Adrenal gland (tissue), 9 donors: ENCODE measurements at regions not wholly inside any gene's neighbourhood (a gene's known extent, or its start where the extent isn't known, plus 50 kb on each side); places are given as distances from the start of the nearest gene placed in this dataset.
"Not testable (repeated sequence)": the region's sequence is repeated elsewhere in the genome, so short reads cannot be mapped to it uniquely, and the experiment has no call there.

Experiments
- DNase-seq, 7 donors: peaks; one replicate each; pipeline ENCODE4 v3.0.0-alpha.2; 2019 to 2020
- H3K27ac ChIP-seq, 5 donors: fragments of 200-600 bp; sonication (generic) in 4 of 5; 1 replicate in 3 of 5; 2 replicates in 2 of 5; pipeline versions ENCODE4 v1.5.1 to v1.8.0; 2016 to 2020; ENCODE audit warnings: mild to moderate bottlenecking in 1 of 5
- H3K27me3 ChIP-seq: fragments of 200-600 bp; 2 replicates; pipeline ENCODE4 v1.8.0; 2021
- H3K36me3 ChIP-seq, 2 donors: fragments of 200-600 bp; replicated peaks in 1 of 2; 1 replicate in 1 of 2; 2 replicates in 1 of 2; pipeline versions ENCODE4 v1.5.1 to v1.8.0; 2018 to 2022
- H3K4me1 ChIP-seq, 2 donors: fragments of 200-600 bp; replicated peaks in 1 of 2; 1 replicate in 1 of 2; 2 replicates in 1 of 2; pipeline versions ENCODE4 v1.5.1 to v1.8.0; 2018 to 2021
- H3K4me3 ChIP-seq, 4 donors: fragments of 200-600 bp; sonication (generic) in 3 of 4; one replicate each; pipeline ENCODE4 v1.5.1; 2016 to 2018
- H3K9me3 ChIP-seq, 3 donors: fragments of 200-600 bp; sonication (generic) in 1 of 3; replicated peaks in 1 of 3; 1 replicate in 2 of 3; 2 replicates in 1 of 3; pipeline versions ENCODE4 v1.5.1 to v1.8.0; 2016 to 2021
- POLR2A ChIP-seq, 2 donors: fragments of 450-650 bp; IDR thresholded peaks; one replicate each; pipeline ENCODE4 v1.6.1; 2017; ENCODE audit warnings: antibody characterized with exemption in 2 of 2, mild to moderate bottlenecking in 2 of 2, moderate library complexity in 1 of 2
- WGBS, 4 donors: extraction: QIAGEN DNeasy Blood & Tissue Kit in 2 of 4; methylation state at CpG; one replicate each; pipeline versions ENCODE4 v1.1.5 to v1.1.7; 2013 to 2017; 5-methylcytosine and 5-hydroxymethylcytosine counted together
- intact Hi-C, 2 donors: fragments of 100-400 bp; cut with DNase I; formaldehyde crosslinking; loops; one replicate each; pipeline versions ENCODE4 v1.14.1 to v1.15.0; 2022 to 2023
- TF ChIP-seq, protein P1 (sequence below), 6 experiments: fragments of 450-650 bp in 4 of 6; fragments of 200-600 bp in 2 of 6; sonication (generic) in 1 of 6; IDR thresholded peaks; 1 replicate in 5 of 6; 2 replicates in 1 of 6; pipeline versions ENCODE4 v1.5.1 to v1.8.0; 2016 to 2021; ENCODE audit warnings: antibody characterized with exemption in 6 of 6, mild to moderate bottlenecking in 2 of 6, moderate library complexity in 1 of 6
- donor health status: healthy with polysubstance abuse.
- donor health status: Bipolar disorder and iron deficiency.
- donor health status: DM: yes; HTN: yes; CAD: no.
- donor health status: DM: no; HTN: no; CAD: no.
- donor health status: DM: no; HTN: no; CAD: no.

DNA sequence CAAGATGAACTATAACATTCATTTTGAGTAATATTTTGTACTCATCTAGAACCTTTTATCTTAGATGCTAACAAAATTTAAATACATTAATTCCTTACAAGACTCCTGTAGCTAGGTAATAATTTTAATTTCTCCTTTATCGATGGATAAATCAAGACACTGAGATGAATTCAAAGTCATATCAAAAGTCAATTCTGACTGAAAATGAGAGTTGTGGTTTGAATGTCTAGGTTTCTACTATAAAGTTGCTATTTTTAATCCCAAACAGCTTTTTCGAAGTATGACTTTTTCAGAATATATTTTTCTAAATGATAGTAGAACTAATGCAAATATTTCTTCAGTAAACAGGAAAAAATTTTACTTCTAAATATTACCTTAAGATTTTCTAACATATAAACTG, 491.7 kb upstream of the FAM174A start:
- H3K27ac ChIP-seq = no peak overlapping the region
- DNase-seq = no peak
- intact Hi-C loops = no loop called here
- H3K9me3 ChIP-seq = no peaks in the 10 kb centered on the region
- no peak overlapping the region for H3K4me3 ChIP-seq
- H3K27me3 ChIP-seq = no peaks in the 10 kb centered on the region
- 77 to 86% (median 82%) methylated on average over 2 of the region's 2 CpGs for WGBS, 4 donors
- TF ChIP-seq, protein P1, sequence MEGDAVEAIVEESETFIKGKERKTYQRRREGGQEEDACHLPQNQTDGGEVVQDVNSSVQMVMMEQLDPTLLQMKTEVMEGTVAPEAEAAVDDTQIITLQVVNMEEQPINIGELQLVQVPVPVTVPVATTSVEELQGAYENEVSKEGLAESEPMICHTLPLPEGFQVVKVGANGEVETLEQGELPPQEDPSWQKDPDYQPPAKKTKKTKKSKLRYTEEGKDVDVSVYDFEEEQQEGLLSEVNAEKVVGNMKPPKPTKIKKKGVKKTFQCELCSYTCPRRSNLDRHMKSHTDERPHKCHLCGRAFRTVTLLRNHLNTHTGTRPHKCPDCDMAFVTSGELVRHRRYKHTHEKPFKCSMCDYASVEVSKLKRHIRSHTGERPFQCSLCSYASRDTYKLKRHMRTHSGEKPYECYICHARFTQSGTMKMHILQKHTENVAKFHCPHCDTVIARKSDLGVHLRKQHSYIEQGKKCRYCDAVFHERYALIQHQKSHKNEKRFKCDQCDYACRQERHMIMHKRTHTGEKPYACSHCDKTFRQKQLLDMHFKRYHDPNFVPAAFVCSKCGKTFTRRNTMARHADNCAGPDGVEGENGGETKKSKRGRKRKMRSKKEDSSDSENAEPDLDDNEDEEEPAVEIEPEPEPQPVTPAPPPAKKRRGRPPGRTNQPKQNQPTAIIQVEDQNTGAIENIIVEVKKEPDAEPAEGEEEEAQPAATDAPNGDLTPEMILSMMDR (IDR thresholded peaks at IDR 0.05) = no peak
- TF ChIP-seq POLR2A (IDR thresholded peaks at IDR 0.05) = no peak
- H3K36me3 ChIP-seq = no peaks in the 10 kb centered on the region
- H3K4me1 ChIP-seq = no peaks in the 10 kb centered on the region

DNA sequence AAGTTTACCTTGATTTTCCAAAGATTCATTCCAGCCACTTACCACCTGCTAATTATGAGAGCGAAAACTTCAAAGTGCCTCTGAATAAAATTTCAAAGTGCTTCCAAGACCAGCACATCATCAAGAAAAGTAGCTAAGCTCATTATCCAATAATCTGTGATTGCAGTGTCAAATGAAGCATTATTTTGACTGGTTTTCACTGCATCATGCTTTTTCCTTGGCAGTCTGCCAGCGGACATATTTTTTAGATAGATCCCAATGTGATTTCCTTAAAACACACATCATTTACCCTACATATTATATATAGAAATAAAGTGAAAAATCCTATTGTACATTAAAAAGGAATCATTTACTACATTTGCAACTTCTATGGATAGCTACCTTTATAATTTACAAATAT, 508.6 kb upstream of the FAM174A start:
- DNase-seq = no peak
- Histone ChIP-seq H3K27me3 (no peaks in the 10 kb centered on the region), H3K36me3 (no peaks in the 10 kb centered on the region), H3K27ac (no peak overlapping the region), H3K4me3 (no peak overlapping the region), H3K4me1 (no peaks in the 10 kb centered on the region), H3K9me3 (no peaks in the 10 kb centered on the region)
- 59 to 69% (median 64%) methylated on average over 2 of the region's 2 CpGs for WGBS, 4 donors
- TF ChIP-seq, protein P1 (IDR thresholded peaks at IDR 0.05) = no peak
- TF ChIP-seq POLR2A (IDR thresholded peaks at IDR 0.05) = no peak
- intact Hi-C loops = no loop called here

DNA sequence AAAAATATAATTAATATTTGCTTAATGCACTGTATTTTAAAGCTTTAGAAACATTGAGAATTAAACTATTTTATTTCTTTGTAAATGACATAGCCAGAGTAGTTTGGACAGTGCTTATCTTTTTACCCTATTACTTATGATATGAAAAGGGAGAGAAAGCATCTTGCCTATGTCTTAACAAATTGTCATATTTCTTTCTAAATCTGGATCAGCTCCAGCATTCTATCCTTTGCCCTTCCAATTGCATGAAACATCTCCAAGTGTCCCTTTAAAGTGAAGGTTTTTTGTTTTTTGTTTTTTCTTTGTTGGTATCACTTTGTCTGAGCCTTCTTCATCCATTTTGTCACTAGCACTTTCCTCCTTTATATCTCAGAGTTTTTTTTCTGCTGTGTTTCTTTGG, 511.6 kb upstream of the FAM174A start:
- Histone ChIP-seq H3K4me3 (no peak overlapping the region), H3K27me3 (no peaks in the 10 kb centered on the region), H3K9me3 (no peaks in the 10 kb centered on the region), H3K27ac (no peak overlapping the region), H3K4me1 (no peaks in the 10 kb centered on the region), H3K36me3 (no peaks in the 10 kb centered on the region)
- no peak for DNase-seq
- intact Hi-C loops = no loop called here
- TF ChIP-seq, protein P1 (IDR thresholded peaks at IDR 0.05) = no peak
- TF ChIP-seq POLR2A (IDR thresholded peaks at IDR 0.05) = no peak

DNA sequence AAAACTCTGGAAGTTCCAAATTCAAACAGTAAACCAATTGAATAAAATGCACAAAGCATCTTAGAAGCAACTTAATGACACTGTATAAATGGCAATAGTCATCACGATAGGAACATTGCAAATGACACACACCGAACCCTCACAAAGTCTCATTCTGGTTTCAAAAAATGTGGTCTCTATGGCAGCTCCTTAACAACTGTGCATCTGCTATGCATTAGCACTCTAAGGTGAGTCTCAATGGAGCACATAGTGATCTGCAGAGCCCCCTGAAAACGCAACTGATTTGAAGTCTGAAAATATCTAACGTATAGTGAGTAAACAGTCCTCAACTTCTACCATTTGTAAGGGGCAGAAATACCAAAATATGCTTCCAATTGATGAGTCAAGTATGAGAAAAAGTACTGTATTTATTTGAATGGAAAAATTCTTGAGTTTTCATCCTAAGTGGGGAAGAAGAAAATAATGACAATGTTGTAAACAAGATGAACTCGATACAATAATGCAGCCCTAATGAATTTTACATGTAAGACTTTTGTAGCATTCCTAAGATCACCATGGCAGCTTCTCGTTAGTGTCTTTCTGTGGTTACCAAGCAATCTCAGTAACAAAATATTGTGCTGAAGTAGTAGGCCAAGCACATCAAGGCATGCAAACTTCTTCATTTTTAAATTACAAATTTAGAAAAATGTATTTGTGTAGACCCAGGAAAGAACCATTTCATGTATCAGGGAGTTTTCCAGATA, 517.5 kb upstream of the FAM174A start:
- H3K27me3 ChIP-seq = no peaks in the 10 kb centered on the region
- no peak for DNase-seq
- no peak for TF ChIP-seq POLR2A (IDR thresholded peaks at IDR 0.05)
- TF ChIP-seq, protein P1 (IDR thresholded peaks at IDR 0.05) = no peak
- no peaks in the 10 kb centered on the region for H3K4me1 ChIP-seq
- no peak overlapping the region for H3K4me3 ChIP-seq
- H3K36me3 ChIP-seq = no peaks in the 10 kb centered on the region
- no peak overlapping the region for H3K27ac ChIP-seq
- WGBS, 4 donors = 69 to 80% (median 77%) methylated on average over 6 of the region's 6 CpGs
- no peaks in the 10 kb centered on the region for H3K9me3 ChIP-seq
- intact Hi-C loops = no loop called here

DNA sequence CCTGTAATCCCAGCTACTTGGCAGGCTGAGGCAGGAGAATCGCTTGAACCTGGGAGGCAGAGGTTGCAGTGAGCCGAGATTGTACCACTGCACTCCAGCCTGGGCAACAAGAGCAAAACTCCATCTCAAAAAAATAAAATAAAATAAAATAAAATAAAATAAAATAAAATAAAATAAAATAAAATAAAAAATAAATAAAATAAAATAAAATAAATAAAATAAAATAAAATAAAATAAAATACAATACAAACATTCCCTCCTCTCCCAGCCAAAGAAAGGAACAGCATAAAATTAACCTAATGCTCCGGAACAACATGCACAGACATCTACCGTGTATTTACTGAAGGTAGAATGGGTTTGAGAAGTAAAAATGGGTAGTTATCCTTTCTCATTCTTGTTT, 521.9 kb upstream of the FAM174A start:
- 82 to 89% (median 84%) methylated on average over 4 of the region's 4 CpGs for WGBS, 4 donors
- H3K9me3 ChIP-seq, intact Hi-C loops, H3K27ac ChIP-seq, DNase-seq, H3K4me3 ChIP-seq, H3K27me3 ChIP-seq, H3K36me3 ChIP-seq, H3K4me1 ChIP-seq: not testable (repeated sequence)

DNA sequence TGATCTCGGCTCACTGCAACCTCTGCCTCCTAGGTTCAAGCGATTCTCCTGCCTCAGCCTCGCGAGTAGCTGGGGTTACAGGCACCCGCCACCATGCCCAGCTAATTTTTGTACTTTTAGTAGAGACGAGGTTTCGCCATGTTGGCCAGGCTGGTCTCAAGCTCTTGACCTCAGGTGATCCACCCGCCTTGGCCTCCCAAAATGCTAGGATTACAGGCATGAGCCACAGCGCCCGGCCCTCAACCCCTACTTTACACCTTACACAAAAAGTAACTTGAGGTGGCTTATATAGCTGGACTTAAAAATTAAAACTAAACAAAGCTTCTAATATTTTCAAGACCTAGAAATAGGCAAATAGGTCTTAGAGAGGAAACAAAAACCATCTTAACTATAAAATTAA, 524.0 kb upstream of the FAM174A start:
- H3K27me3 ChIP-seq, H3K36me3 ChIP-seq, H3K4me1 ChIP-seq, H3K4me3 ChIP-seq, intact Hi-C loops, DNase-seq, H3K27ac ChIP-seq, H3K9me3 ChIP-seq: not testable (repeated sequence)
- WGBS, 4 donors = 83 to 92% (median 88%) methylated on average over 10 of the region's 10 CpGs
